K562 (cell line): ENCODE measurements at regions not wholly inside any gene's neighbourhood (a gene's known extent, or its start where the extent isn't known, plus 50 kb on each side); places are given as distances from the start of the nearest gene placed in this dataset.

Experiments used
- ATAC-seq: fragments of 200-7000 bp; cut with Tn5 transposase; 3 replicates; pipeline ENCODE4 v1.9.1; 2020; ENCODE audit warnings: moderate library complexity
- BruUV-seq: library from RNA; stranded (reverse); fragments of 400-500 nt; replicated peaks from 2 replicates; lab custom pipeline; 2021; lab: Mats Ljungman, UMichigan
- CTCF ChIA-PET: fragments of 300-600 bp; formaldehyde crosslinking; extraction: SDS; loops from one replicate; lab custom pipeline; 2021; ENCODE audit warnings: low intra/inter-chr PET ratio; lab: Yijun Ruan, JAX
- POLR2A ChIA-PET: fragments of 300-600, 350-650 bp; sonication (Branson Sonifier 250); formaldehyde crosslinking; extraction: SDS; loops from one replicate; lab custom pipeline; 2021; ENCODE audit warnings: antibody characterized with exemption, inconsistent platforms; lab: Yijun Ruan, JAX
- DNase-seq, 4 experiments: peaks; one replicate each; pipeline versions ENCODE4 v3.0.0 to v3.0.0-alpha.2; 2011 to 2018; ENCODE audit warnings: low spot score in 3 of 4, mixed read lengths in 3 of 4; ENCODE audit errors: extremely low read depth in 1 of 4
- FAIRE-seq: peaks from 2 replicates; lab custom pipeline; 2011; peaks lifted over from hg19 to GRCh38; lab: Jason Lieb, UNC
- H2AFZ ChIP-seq: 2 replicates; pipeline ENCODE4 v1.6.0; 2011; ENCODE audit warnings: low read depth, low read length, control low read depth, inconsistent platforms
- H3K27ac ChIP-seq: fragments of 200-600 bp; 3 replicates; pipeline ENCODE4 v1.8.0; 2011; ENCODE audit warnings: low read depth, mild to moderate bottlenecking, control low read depth, inconsistent platforms, low read length, moderate library complexity, mixed read lengths; ENCODE audit errors: extremely low read depth
- H3K27me3 ChIP-seq, 2 experiments: fragments of 300-600 bp in 1 of 2; 2 replicates in 1 of 2; 3 replicates in 1 of 2; pipeline versions ENCODE4 v1.6.0 to v1.8.0; 2011; ENCODE audit warnings: inconsistent platforms in 2 of 2, low read length in 2 of 2, mild to moderate bottlenecking in 1 of 2, mixed read lengths in 1 of 2, moderate library complexity in 1 of 2; ENCODE audit not compliant: control insufficient read depth in 2 of 2, insufficient read depth in 2 of 2
- H3K36me3 ChIP-seq: fragments of 300-600 bp; 3 replicates; pipeline ENCODE4 v1.8.0; 2011; ENCODE audit warnings: mild to moderate bottlenecking, low read length, inconsistent platforms; ENCODE audit not compliant: control insufficient read depth, insufficient read depth
- H3K4me1 ChIP-seq, 2 experiments: fragments of 200-600 bp in 1 of 2; replicated peaks in 1 of 2; 2 replicates in 1 of 2; 3 replicates in 1 of 2; pipeline versions ENCODE4 v1.5.1 to v1.8.0; 2011; ENCODE audit warnings: inconsistent platforms in 2 of 2, low read length in 2 of 2, mild to moderate bottlenecking in 1 of 2, mixed read lengths in 1 of 2, moderate library complexity in 1 of 2; ENCODE audit not compliant: control insufficient read depth in 2 of 2, insufficient read depth in 2 of 2
- H3K4me2 ChIP-seq: 2 replicates; pipeline ENCODE4 v1.6.1; 2011; ENCODE audit warnings: low read length, control low read depth, inconsistent platforms, mixed read lengths; ENCODE audit not compliant: insufficient read depth
- H3K4me3 ChIP-seq: fragments of 200-600 bp; sonication (generic), shearing (Covaris generic); 2 replicates; pipeline ENCODE4 v1.5.1; 2016; ENCODE audit warnings: control low read depth, inconsistent platforms
- H3K79me2 ChIP-seq: fragments of 200-600 bp; 3 replicates; pipeline ENCODE4 v1.8.0; 2011; ENCODE audit warnings: low read length, inconsistent platforms; ENCODE audit not compliant: control insufficient read depth, insufficient read depth
- H3K9ac ChIP-seq, 2 experiments: 2 replicates each; pipeline versions ENCODE4 v1.6.0 to v1.6.1; 2011; ENCODE audit warnings: low read depth in 2 of 2, low read length in 2 of 2, control low read depth in 1 of 2, inconsistent platforms in 1 of 2, mild to moderate bottlenecking in 1 of 2, mixed read lengths in 1 of 2; ENCODE audit not compliant: insufficient read depth in 1 of 2
- H3K9me1 ChIP-seq: one replicate; pipeline ENCODE4 v1.6.0; 2011; ENCODE audit warnings: inconsistent platforms, mild to moderate bottlenecking, low read length, moderate library complexity; ENCODE audit not compliant: control insufficient read depth, insufficient read depth
- H3K9me3 ChIP-seq: replicated peaks from 2 replicates; pipeline ENCODE4 v1.5.1; 2011; ENCODE audit warnings: low read depth, low read length, inconsistent platforms; ENCODE audit not compliant: control insufficient read depth, insufficient read depth
- H4K20me1 ChIP-seq: replicated peaks from 2 replicates; pipeline ENCODE4 v1.6.1; 2011; ENCODE audit warnings: low read length, inconsistent platforms, mixed read lengths; ENCODE audit not compliant: control insufficient read depth, insufficient read depth
- CEBPG ChIP-seq, 3 experiments: fragments of 200-800 bp in 1 of 3; sonication (Bioruptor generic) in 1 of 3; sonication (generic) in 1 of 3; formaldehyde crosslinking in 1 of 3; IDR thresholded peaks in 2 of 3; conservative IDR thresholded peaks in 1 of 3; 2 replicates each; pipeline versions ENCODE4 v1.6.1 to v1.8.0; 2016 to 2022; ENCODE audit warnings: missing compliant biosample characterization in 2 of 3, missing genetic modification characterization in 2 of 3, mild to moderate bottlenecking in 1 of 3, missing genetic modification reagents in 1 of 3
- E2F4 ChIP-seq: sonication (generic); formaldehyde crosslinking; IDR thresholded peaks from 2 replicates; pipeline ENCODE4 v1.8.0; 2022; ENCODE audit warnings: mild to moderate bottlenecking, low read depth, missing genetic modification reagents
- JUND ChIP-seq, 2 experiments: IDR thresholded peaks; 2 replicates in 1 of 2; 3 replicates in 1 of 2; pipeline ENCODE4 v1.6.1; 2011; ENCODE audit warnings: borderline replicate concordance in 2 of 2, low read depth in 2 of 2, low read length in 2 of 2, improper control_type of control experiment in 1 of 2, missing biosample characterization in 1 of 2, missing genetic modification characterization in 1 of 2, missing genetic modification reagents in 1 of 2
- KDM1A ChIP-seq, 2 experiments: fragments of 450-650 bp; IDR thresholded peaks; 2 replicates each; pipeline ENCODE4 v1.6.1; 2016; ENCODE audit warnings: mild to moderate bottlenecking in 2 of 2
- MGA ChIP-seq: fragments of 450-650 bp; IDR thresholded peaks from 2 replicates; pipeline ENCODE4 v1.6.1; 2016; ENCODE audit warnings: mild to moderate bottlenecking, moderate library complexity
- POLR2G ChIP-seq: fragments of 200-400 bp; formaldehyde crosslinking; IDR thresholded peaks from 2 replicates; pipeline ENCODE4 v1.6.1; 2017; ENCODE audit warnings: low read depth, mild to moderate bottlenecking, antibody characterized with exemption, low read length, moderate library complexity
- ZNF586 ChIP-seq: fragments of 450-650 bp; formaldehyde crosslinking; conservative IDR thresholded peaks from 2 replicates; pipeline ENCODE4 v1.4.0; 2020; ENCODE audit warnings: mild to moderate bottlenecking, moderate library complexity
- WGBS: fragments of 100-300 bp; shearing (Covaris generic); methylation state at CpG from one replicate; pipeline ENCODE4 v1.1.6; 2016; ENCODE audit warnings: low coverage, mixed read lengths; ENCODE audit not compliant: insufficient coverage; ENCODE audit errors: missing lambda C conversion rate; 5-methylcytosine and 5-hydroxymethylcytosine counted together
- in situ Hi-C: fragments of 300-500 bp; cut with MboI; formaldehyde crosslinking; loops from 4 replicates; pipeline ENCODE4 v1.15.0; 2018; ENCODE audit warnings: inconsistent platforms, mixed read lengths
- intact Hi-C: fragments of 100-400 bp; cut with micrococcal nuclease; formaldehyde crosslinking; loops from 2 replicates; pipeline ENCODE4 v1.14.2; 2022

- H3K4me1 ChIP-seq = no peaks in the 10 kb centered on the region
- H3K9me1 ChIP-seq = no peaks in the 10 kb centered on the region
- TF ChIP-seq CEBPG (CRISPR knock-in tag; IDR thresholded peaks at IDR 0.05) = no peak
- TF ChIP-seq CEBPG (tag; conservative IDR thresholded peaks at IDR 0.05 in 1 of 2, IDR thresholded peaks at IDR 0.05 in 1 of 2) = no peak
- TF ChIP-seq KDM1A (IDR thresholded peaks at IDR 0.05) = no peak
- TF ChIP-seq POLR2G = no peak
- no peak for TF ChIP-seq ZNF586 (CRISPR knock-in tag)
- no peak for TF ChIP-seq JUND (IDR thresholded peaks at IDR 0.05; ENCODE audit: borderline replicate concordance, low read depth, low read length)
- TF ChIP-seq JUND (tag; IDR thresholded peaks at IDR 0.05; ENCODE audit: borderline replicate concordance, low read depth, low read length) = no peak
- no peak for TF ChIP-seq MGA
- TF ChIP-seq E2F4 (CRISPR knock-in tag) = no peak
- H3K27ac ChIP-seq = no peak overlapping the region
- ChIA-PET CTCF (no interaction called here), POLR2A (no interaction called here)
- DNase-seq (no peak), FAIRE-seq (no peak), ATAC-seq (no peak)
- 0% methylated on average over 2 of the region's 2 CpGs for WGBS
- no peak overlapping the region for H2AFZ ChIP-seq
- no peak overlapping the region for H3K9ac ChIP-seq
- no peaks in the 10 kb centered on the region for H3K9me3 ChIP-seq
- H3K4me3 ChIP-seq = no peak overlapping the region
- intact Hi-C loops = no loop called here
- H3K4me2 ChIP-seq = no peak overlapping the region
- in situ Hi-C loops = no loop called here
- no peaks in the 10 kb centered on the region for H3K27me3 ChIP-seq
- BruUV-seq = no TSS peak
- H3K36me3 ChIP-seq = no peaks in the 10 kb centered on the region
- H4K20me1 ChIP-seq = no peaks in the 10 kb centered on the region
- no peaks in the 10 kb centered on the region for H3K79me2 ChIP-seq
Observed at GRCh38 chr14:97657609-97658008, 860.4 kb downstream of the VRK1 start.
